ENCODE measurements at regions not wholly inside any gene's neighbourhood (a gene's known extent, or its start where the extent isn't known, plus 50 kb on each side); places are given as distances from the start of the nearest gene placed in this dataset.

GRCh38 chr1:96538883-96539282, 182.7 kb upstream of the PTBP2 start (continued):
- TF ChIP-seq PLSCR1 (CRISPR knock-in tag; IDR thresholded peaks at IDR 0.05; ENCODE audit: borderline replicate concordance) = no peak
- no peak for TF ChIP-seq HNRNPLL (IDR thresholded peaks at IDR 0.05; ENCODE audit: low read depth, low read length, poor library complexity, severe bottlenecking)
- TF ChIP-seq KDM5B (CRISPR knock-in tag; IDR thresholded peaks at IDR 0.05; ENCODE audit: borderline replicate concordance) = no peak
- TF ChIP-seq NCOR1 (IDR thresholded peaks at IDR 0.05; ENCODE audit: borderline replicate concordance, low read length) = no peak

- in situ Hi-C loops (cut with HindIII; ENCODE audit: extremely low pct_ligation_motif_present, low pct_unique_long_range_greater_than_20kb) = no loop called here
- Histone ChIP-seq H4K20me1 (ENCODE audit: insufficient read depth, low read length) (no peaks in the 10 kb centered on the region), H3K79me2 (ENCODE audit: insufficient read depth, low read length) (no peaks in the 10 kb centered on the region), H2AFZ (ENCODE audit: low read length) (no peak overlapping the region), H3K9me3 (ENCODE audit: low read length) (no peaks in the 10 kb centered on the region), H3K4me3 (replicated peaks in 1 of 3; ENCODE audit: insufficient read depth in 1 of 3, low read depth in 2 of 3, low read length in 3 of 3) (no peak overlapping the region), H3K9ac (ENCODE audit: insufficient read depth, low read depth, low read length) (no peak overlapping the region), H3K27ac (ENCODE audit: extremely low read length, insufficient read depth, low read length) (no peak overlapping the region), H3K4me1 (ENCODE audit: insufficient read depth, low read length) (no peaks in the 10 kb centered on the region), H3K27me3 (ENCODE audit: control insufficient read depth in 1 of 2, insufficient read depth in 2 of 2, low read length in 2 of 2) (0 out of 5 replicates have a peak, but pooled peaks cover 0 to 3% of the 10 kb centered on the region in 2 experiments), H3K36me3 (replicated peaks in 1 of 2; ENCODE audit: control insufficient read depth in 1 of 2, insufficient read depth in 2 of 2, low read length in 2 of 2) (no peaks in the 10 kb centered on the region), H3K4me2 (ENCODE audit: low read depth, low read length) (no peak overlapping the region)
- no TSS peak for BruUV-seq (replicated peaks)
- ChIA-PET POLR2A (no interaction called here), CTCF (ENCODE audit: low intra/inter-chr PET ratio, low total read pairs) (no interaction called here)
- WGBS (ENCODE audit: low lambda C conversion rate) = 23% methylated on average over 2 of the region's 2 CpGs
- FAIRE-seq (no peak), DNase-seq (ENCODE audit: low spot score) (no peak), ATAC-seq (no peak)
- intact Hi-C loops (cut with micrococcal nuclease; ENCODE audit: unreplicated experiment) = no loop called here
- TF ChIP-seq, protein P1, sequence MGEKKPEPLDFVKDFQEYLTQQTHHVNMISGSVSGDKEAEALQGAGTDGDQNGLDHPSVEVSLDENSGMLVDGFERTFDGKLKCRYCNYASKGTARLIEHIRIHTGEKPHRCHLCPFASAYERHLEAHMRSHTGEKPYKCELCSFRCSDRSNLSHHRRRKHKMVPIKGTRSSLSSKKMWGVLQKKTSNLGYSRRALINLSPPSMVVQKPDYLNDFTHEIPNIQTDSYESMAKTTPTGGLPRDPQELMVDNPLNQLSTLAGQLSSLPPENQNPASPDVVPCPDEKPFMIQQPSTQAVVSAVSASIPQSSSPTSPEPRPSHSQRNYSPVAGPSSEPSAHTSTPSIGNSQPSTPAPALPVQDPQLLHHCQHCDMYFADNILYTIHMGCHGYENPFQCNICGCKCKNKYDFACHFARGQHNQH (CRISPR knock-in tag; IDR thresholded peaks at IDR 0.05) = no peak
- TF ChIP-seq ZNF331 (CRISPR knock-in tag; IDR thresholded peaks at IDR 0.05) (no peak), KMT2B (CRISPR knock-in tag; IDR thresholded peaks at IDR 0.05) (no peak), MEF2D (CRISPR knock-in tag; IDR thresholded peaks at IDR 0.05) (no peak), ZNF576 (CRISPR knock-in tag; IDR thresholded peaks at IDR 0.05) (no peak), ZBTB46 (CRISPR knock-in tag; IDR thresholded peaks at IDR 0.05; ENCODE audit: borderline replicate concordance) (no peak), AHR (CRISPR knock-in tag; IDR thresholded peaks at IDR 0.05) (no peak), YEATS2 (CRISPR knock-in tag; IDR thresholded peaks at IDR 0.05; ENCODE audit: borderline replicate concordance) (no peak)
- TF ChIP-seq, protein P2, sequence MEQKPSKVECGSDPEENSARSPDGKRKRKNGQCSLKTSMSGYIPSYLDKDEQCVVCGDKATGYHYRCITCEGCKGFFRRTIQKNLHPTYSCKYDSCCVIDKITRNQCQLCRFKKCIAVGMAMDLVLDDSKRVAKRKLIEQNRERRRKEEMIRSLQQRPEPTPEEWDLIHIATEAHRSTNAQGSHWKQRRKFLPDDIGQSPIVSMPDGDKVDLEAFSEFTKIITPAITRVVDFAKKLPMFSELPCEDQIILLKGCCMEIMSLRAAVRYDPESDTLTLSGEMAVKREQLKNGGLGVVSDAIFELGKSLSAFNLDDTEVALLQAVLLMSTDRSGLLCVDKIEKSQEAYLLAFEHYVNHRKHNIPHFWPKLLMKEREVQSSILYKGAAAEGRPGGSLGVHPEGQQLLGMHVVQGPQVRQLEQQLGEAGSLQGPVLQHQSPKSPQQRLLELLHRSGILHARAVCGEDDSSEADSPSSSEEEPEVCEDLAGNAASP (CRISPR knock-in tag; IDR thresholded peaks at IDR 0.05; ENCODE audit: borderline replicate concordance) = no peak
- TF ChIP-seq, protein P3, sequence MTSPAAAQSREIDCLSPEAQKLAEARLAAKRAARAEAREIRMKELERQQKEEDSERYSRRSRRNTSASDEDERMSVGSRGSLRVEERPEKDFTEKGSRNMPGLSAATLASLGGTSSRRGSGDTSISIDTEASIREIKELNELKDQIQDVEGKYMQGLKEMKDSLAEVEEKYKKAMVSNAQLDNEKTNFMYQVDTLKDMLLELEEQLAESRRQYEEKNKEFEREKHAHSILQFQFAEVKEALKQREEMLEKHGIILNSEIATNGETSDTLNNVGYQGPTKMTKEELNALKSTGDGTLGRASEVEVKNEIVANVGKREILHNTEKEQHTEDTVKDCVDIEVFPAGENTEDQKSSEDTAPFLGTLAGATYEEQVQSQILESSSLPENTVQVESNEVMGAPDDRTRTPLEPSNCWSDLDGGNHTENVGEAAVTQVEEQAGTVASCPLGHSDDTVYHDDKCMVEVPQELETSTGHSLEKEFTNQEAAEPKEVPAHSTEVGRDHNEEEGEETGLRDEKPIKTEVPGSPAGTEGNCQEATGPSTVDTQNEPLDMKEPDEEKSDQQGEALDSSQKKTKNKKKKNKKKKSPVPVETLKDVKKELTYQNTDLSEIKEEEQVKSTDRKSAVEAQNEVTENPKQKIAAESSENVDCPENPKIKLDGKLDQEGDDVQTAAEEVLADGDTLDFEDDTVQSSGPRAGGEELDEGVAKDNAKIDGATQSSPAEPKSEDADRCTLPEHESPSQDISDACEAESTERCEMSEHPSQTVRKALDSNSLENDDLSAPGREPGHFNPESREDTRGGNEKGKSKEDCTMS (CRISPR knock-in tag; conservative IDR thresholded peaks at IDR 0.05) = no peak
These were observed 180.1 kb upstream of the PTBP2 start for GRCh38 chr1:96541491-96541890.
